GM12878 (cell line): ENCODE measurements at regions not wholly inside any gene's neighbourhood (a gene's known extent, or its start where the extent isn't known, plus 50 kb on each side); places are given as distances from the start of the nearest gene placed in this dataset.

Experiments
- ATAC-seq: fragments of 200-7000 bp; cut with Tn5 transposase; 3 replicates; pipeline ENCODE4 v1.9.1; 2020; ENCODE audit warnings: mild to moderate bottlenecking, moderate library complexity
- BruUV-seq: library from RNA; stranded (reverse); fragments of 400-500 nt; replicated peaks from 2 replicates; lab custom pipeline; 2021; lab: Mats Ljungman, UMichigan
- CTCF ChIA-PET: fragments of 300-600 bp; sonication (Branson Sonifier 250); formaldehyde crosslinking; extraction: SDS; loops from one replicate; lab custom pipeline; 2021; ENCODE audit warnings: inconsistent platforms; lab: Yijun Ruan, JAX
- POLR2A ChIA-PET: fragments of 350-600 bp; formaldehyde crosslinking; extraction: SDS; loops from one replicate; lab custom pipeline; 2021; ENCODE audit warnings: inconsistent platforms; lab: Charles Lee
- RAD21 ChIA-PET: fragments of 300-600 bp; sonication (Branson Sonifier 250); formaldehyde crosslinking; loops from one replicate; lab custom pipeline; 2023; ENCODE audit warnings: antibody characterized with exemption; ENCODE audit not compliant: unreplicated experiment; lab: Charles Lee
- SMC1A ChIA-PET: fragments of 300-600 bp; sonication (Branson Sonifier 250); formaldehyde crosslinking; loops from one replicate; lab custom pipeline; 2023; ENCODE audit not compliant: unreplicated experiment, uncharacterized antibody; lab: Charles Lee
- DNase-seq: peaks from one replicate; pipeline ENCODE4 v3.0.0-alpha.2; 2011; ENCODE audit warnings: low read depth, low spot score
- FAIRE-seq: peaks from 3 replicates; lab custom pipeline; 2011; peaks lifted over from hg19 to GRCh38; lab: Jason Lieb, UNC
- H2AFZ ChIP-seq: 2 replicates; pipeline ENCODE4 v1.6.0; 2011; ENCODE audit warnings: low read depth, low read length, control low read depth; ENCODE audit not compliant: control insufficient read depth
- H3K27ac ChIP-seq: 2 replicates; pipeline ENCODE4 v1.5.1; 2011; ENCODE audit warnings: control low read depth; ENCODE audit not compliant: control insufficient read depth, insufficient read depth
- H3K27me3 ChIP-seq, 2 experiments: replicated peaks in 1 of 2; 2 replicates each; pipeline versions ENCODE4 v1.6.0 to v1.6.1; 2011; ENCODE audit warnings: low read length in 1 of 2; ENCODE audit not compliant: control insufficient read depth in 2 of 2, insufficient read depth in 2 of 2
- H3K36me3 ChIP-seq, 2 experiments: 2 replicates each; pipeline ENCODE4 v1.5.1; 2011; ENCODE audit warnings: low read length in 1 of 2; ENCODE audit not compliant: control insufficient read depth in 2 of 2, insufficient read depth in 2 of 2
- H3K4me1 ChIP-seq: 2 replicates; pipeline ENCODE4 v1.6.1; 2011; ENCODE audit warnings: mild to moderate bottlenecking, low read length, moderate library complexity, mixed read lengths; ENCODE audit not compliant: control insufficient read depth, insufficient read depth
- H3K4me2 ChIP-seq: 2 replicates; pipeline ENCODE4 v1.6.0; 2011; ENCODE audit warnings: control low read depth; ENCODE audit not compliant: control insufficient read depth, insufficient read depth
- H3K4me3 ChIP-seq: fragments of 200-600 bp; sonication (generic); 2 replicates; pipeline ENCODE4 v1.5.1; 2016
- H3K79me2 ChIP-seq: 2 replicates; pipeline ENCODE4 v1.6.0; 2011; ENCODE audit warnings: low read length; ENCODE audit not compliant: control insufficient read depth, insufficient read depth
- H3K9ac ChIP-seq: 2 replicates; pipeline ENCODE4 v1.8.0; 2011; ENCODE audit warnings: low read length, control low read depth, mixed read lengths; ENCODE audit not compliant: control insufficient read depth, insufficient read depth
- H3K9me3 ChIP-seq: replicated peaks from 3 replicates; pipeline ENCODE4 v1.5.1; 2011; ENCODE audit warnings: mild to moderate bottlenecking, low read length; ENCODE audit not compliant: control insufficient read depth, insufficient read depth
- H4K20me1 ChIP-seq: 2 replicates; pipeline ENCODE4 v1.6.0; 2011; ENCODE audit not compliant: control insufficient read depth, insufficient read depth
- ATF7 ChIP-seq: fragments of 450-650 bp; IDR thresholded peaks from 2 replicates; pipeline ENCODE4 v1.6.1; 2016; ENCODE audit warnings: low read depth, mild to moderate bottlenecking
- EED ChIP-seq: sonication (generic); IDR thresholded peaks from 2 replicates; pipeline ENCODE4 v1.6.1; 2016; ENCODE audit warnings: antibody characterized with exemption, low read depth
- GABPA ChIP-seq: IDR thresholded peaks from 2 replicates; pipeline ENCODE4 v1.6.1; 2014; ENCODE audit warnings: antibody characterized with exemption, low read depth, mild to moderate bottlenecking, inconsistent platforms
- JUND ChIP-seq: IDR thresholded peaks from 2 replicates; pipeline ENCODE4 v1.6.1; 2012; ENCODE audit warnings: low read depth, mild to moderate bottlenecking, low read length, improper control_type of control experiment, moderate library complexity
- MTA2 ChIP-seq: fragments of 450-650 bp; IDR thresholded peaks from 2 replicates; pipeline ENCODE4 v1.6.1; 2016; ENCODE audit warnings: low read depth, mild to moderate bottlenecking, moderate library complexity
- PKNOX1 ChIP-seq: fragments of 450-650 bp; IDR thresholded peaks from 2 replicates; pipeline ENCODE4 v1.6.1; 2016; ENCODE audit warnings: mild to moderate bottlenecking
- RCOR1 ChIP-seq: conservative IDR thresholded peaks from 2 replicates; pipeline ENCODE4 v1.6.1; 2012; ENCODE audit warnings: low read depth, low read length, improper control_type of control experiment
- SMAD5 ChIP-seq: IDR thresholded peaks from 2 replicates; pipeline ENCODE4 v1.6.1; 2016; ENCODE audit warnings: antibody characterized with exemption, low read depth
- SMC3 ChIP-seq: IDR thresholded peaks from 2 replicates; pipeline ENCODE4 v1.6.1; 2011; ENCODE audit warnings: low read length, improper control_type of control experiment, borderline replicate concordance
- SREBF2 ChIP-seq: IDR thresholded peaks from 2 replicates; pipeline ENCODE4 v1.6.1; 2012; ENCODE audit warnings: mild to moderate bottlenecking, low read length
- STAT1 ChIP-seq: fragments of 450-650 bp; conservative IDR thresholded peaks from 2 replicates; pipeline ENCODE4 v1.6.1; 2014; ENCODE audit warnings: antibody characterized with exemption, mild to moderate bottlenecking
- TAF1 ChIP-seq: IDR thresholded peaks from 2 replicates; pipeline ENCODE4 v1.6.1; 2011; ENCODE audit warnings: mild to moderate bottlenecking, low read depth, low read length, borderline replicate concordance
- USF1 ChIP-seq: IDR thresholded peaks from 2 replicates; pipeline ENCODE4 v1.6.1; 2011; ENCODE audit warnings: borderline replicate concordance, low read depth, mild to moderate bottlenecking, moderate library complexity, mixed read lengths, low read length; ENCODE audit not compliant: insufficient read depth; ENCODE audit errors: extremely low read length
- YBX1 ChIP-seq: fragments of 450-650 bp; IDR thresholded peaks from 2 replicates; pipeline ENCODE4 v1.6.1; 2016; ENCODE audit warnings: antibody characterized with exemption
- ZNF384 ChIP-seq: IDR thresholded peaks from 2 replicates; pipeline ENCODE4 v1.6.1; 2012; ENCODE audit warnings: low read depth, mild to moderate bottlenecking, low read length, improper control_type of control experiment, borderline replicate concordance
- WGBS: methylation state at CpG from one replicate; pipeline ENCODE4 v1.1.6; 2016; ENCODE audit warnings: low lambda C conversion rate; ENCODE audit not compliant: insufficient replicate concordance, insufficient coverage; ENCODE audit errors: missing lambda C conversion rate; 5-methylcytosine and 5-hydroxymethylcytosine counted together
- in situ Hi-C: fragments of 300-500 bp; cut with MboI; formaldehyde crosslinking; loops from 9 replicates; pipeline ENCODE4 v1.14.3; 2018; ENCODE audit warnings: mixed read lengths
- intact Hi-C: fragments of 100-400 bp; cut with micrococcal nuclease; formaldehyde crosslinking; loops from one replicate; pipeline ENCODE4 v1.14.2; 2022; ENCODE audit not compliant: unreplicated experiment

- in situ Hi-C loops (no loop called here), intact Hi-C loops (no loop called here)
- DNase-seq (no peak), ATAC-seq (no peak), FAIRE-seq (no peak)
- SMC1A ChIA-PET = no interaction called here
- Histone ChIP-seq H2AFZ (no peak overlapping the region), H3K79me2 (no peaks in the 10 kb centered on the region), H4K20me1 (no peaks in the 10 kb centered on the region), H3K36me3 (no peaks in the 10 kb centered on the region), H3K4me2 (no peak overlapping the region), H3K9me3 (no peaks in the 10 kb centered on the region), H3K4me1 (no peaks in the 10 kb centered on the region), H3K9ac (no peak overlapping the region)
- CTCF ChIA-PET = interaction anchor here (0.7 to 5.0 kb wide), 2 partner anchors 8 to 13 kb away, joined by 3 to 26 read pairs; no protein-coding TSS in a partner anchor
- RAD21 ChIA-PET = no interaction called here
- BruUV-seq = no TSS peak
- WGBS = 10% methylated on average over 8 of the region's 12 CpGs
- no peak for TF ChIP-seq RCOR1
- no peak for TF ChIP-seq ZNF384
- no peak for TF ChIP-seq YBX1
- no peak for TF ChIP-seq MTA2
- TF ChIP-seq PKNOX1 = no peak
- no peak for TF ChIP-seq TAF1
- no peak for TF ChIP-seq JUND
- no peak for TF ChIP-seq STAT1
- TF ChIP-seq SMAD5 = no peak
- TF ChIP-seq GABPA = no peak
- no peak for TF ChIP-seq SREBF2
- TF ChIP-seq ATF7 = no peak
- no peak for TF ChIP-seq USF1
- no peak for TF ChIP-seq EED
- no peak for TF ChIP-seq SMC3
- TF ChIP-seq, all 136 proteins: peak for 0
- Histone ChIP-seq H3K27me3 (peaks cover 0 to 2% of the 10 kb centered on the region in 2 experiments; a peak in 2 of 4 replicates), H3K4me3 (no peak overlapping the region), H3K27ac (no peak overlapping the region)
- POLR2A ChIA-PET = no interaction called here
These were observed 94.6 kb downstream of the APOB start for GRCh38 chr2:20949256-20949655.
